HG02840 (cell line): ENCODE measurements at regions not wholly inside any gene's neighbourhood (a gene's known extent, or its start where the extent isn't known, plus 50 kb on each side); places are given as distances from the start of the nearest gene placed in this dataset.

Experiments
- ATAC-seq: cut with Tn5 transposase; IDR thresholded peaks from one replicate; pipeline ENCODE4 v1.9.1; 2021; ENCODE audit warnings: mild to moderate bottlenecking, moderate library complexity, moderate number of reproducible peaks; ENCODE audit not compliant: unreplicated experiment, low FRiP score

DNA sequence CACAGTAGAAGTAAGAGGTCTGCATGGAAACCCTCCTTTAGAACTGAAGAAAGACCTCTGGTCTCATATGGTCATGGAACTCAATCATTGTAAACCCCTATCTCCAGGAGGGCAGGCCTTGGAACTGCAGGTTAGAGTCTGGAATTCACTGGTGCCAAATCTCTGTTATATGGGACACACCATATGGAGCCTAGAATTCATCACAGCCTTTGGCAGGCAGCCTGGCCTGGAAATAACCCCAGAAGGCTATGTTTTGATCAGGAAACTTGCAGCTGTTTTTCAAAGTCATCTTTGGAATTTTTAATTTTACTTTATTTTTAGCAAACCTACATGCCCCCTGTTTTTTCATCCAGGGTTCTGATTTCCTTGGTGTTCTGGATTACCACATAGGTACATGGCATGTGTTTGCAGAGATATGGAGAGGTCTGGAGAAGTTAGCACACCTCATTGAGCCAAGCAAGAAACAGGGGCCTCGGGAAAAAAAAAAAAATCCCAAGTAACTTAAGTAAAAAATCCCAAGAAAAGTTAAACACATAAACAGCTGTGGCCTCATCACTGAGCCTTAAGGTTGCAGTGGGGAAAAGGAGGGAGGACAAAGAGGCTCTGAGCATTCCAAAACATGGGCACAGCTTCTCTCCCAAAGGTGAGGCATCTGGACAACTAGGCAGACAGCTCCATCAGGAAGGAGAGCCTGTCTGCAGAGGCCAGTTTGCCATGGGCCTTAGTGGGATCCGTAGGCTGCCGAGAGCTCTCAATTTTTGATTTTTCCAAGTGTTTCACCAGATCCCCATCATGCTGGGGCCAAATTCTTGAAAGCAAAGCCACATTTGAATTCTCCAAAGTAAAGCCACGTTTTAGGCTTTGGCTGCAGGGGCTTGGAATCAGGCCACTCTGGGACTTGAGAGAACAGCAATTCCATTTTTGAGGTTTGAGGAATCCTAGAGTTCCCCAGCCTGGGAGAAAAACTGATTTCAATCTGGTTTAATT, 339.6 kb upstream of the TBX3 start:
- ATAC-seq = no peak

DNA sequence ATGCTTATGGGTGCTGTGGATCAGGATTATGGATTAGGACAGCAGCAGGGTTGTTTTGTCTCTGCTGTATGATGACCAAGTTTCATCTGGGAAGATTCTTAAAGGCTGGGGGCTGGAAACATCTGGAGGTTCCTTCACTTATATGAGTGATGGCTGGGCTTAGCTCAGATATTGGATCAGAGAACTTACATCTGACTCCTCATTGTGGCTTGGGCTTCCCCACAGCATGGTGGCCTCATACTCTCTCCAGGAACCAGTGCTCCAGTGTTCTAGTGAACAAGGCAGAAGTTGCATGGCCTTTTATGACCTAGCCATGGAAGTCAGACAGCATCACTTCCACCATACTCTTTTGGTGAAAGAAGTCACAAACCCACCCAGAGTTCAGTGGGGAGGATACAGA, 336.1 kb upstream of the TBX3 start:
- ATAC-seq = no peak

DNA sequence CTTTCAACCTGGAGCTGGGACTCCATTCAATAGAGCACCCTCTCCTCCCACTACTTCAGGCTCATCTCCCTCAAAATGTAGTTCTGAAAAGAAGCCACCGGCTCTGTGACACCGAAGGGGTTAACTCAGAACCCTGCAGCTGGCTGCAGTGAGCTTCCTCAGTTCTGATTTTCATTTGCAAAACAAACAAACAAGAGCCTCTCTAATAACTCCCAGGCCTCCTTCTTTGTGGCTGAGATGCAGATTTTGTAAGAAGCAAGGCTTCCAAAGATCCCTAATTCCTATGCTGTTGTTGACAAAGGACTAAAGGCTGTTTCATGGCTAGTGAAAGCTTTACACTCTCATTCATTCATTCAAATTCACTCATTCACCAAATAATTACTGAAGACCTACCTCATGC, 333.4 kb upstream of the TBX3 start:
- ATAC-seq = no peak

DNA sequence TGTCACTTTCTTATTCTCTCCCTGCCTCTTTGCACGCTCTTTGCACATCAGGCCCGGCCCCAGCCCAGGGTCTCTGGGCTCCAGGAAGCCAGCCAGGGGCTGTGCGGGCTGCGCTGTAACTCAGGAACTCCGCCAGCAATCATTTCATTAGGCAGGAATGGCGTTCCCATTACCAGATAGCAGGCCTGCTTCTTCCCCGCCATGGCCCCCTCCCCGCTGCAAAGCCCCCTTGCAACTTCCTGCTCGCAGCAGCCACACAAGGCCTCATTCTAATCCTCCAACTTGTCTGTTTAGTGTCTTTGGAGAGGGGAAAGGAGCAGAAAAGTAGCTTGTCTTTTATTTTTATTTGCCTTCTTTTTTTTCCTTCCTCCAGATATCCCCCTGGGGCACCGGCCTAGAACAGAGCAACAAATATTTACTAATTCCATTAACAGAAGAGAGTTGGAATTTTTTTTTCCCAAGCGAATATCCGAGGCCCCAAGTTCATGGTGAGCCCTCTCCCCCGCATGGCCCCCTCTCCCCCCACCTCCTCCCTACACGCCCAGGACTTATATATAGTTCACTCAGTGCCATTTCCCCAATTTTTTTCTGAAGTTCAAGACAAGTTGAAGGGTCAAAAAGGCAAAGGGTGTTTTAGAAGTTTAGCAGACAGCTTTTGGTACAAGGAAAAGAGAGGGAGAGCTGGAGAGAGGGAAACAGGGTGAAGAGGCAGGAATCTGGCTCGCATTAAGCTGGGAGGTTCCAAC, 329.4 kb upstream of the TBX3 start:
- ATAC-seq = no peak

DNA sequence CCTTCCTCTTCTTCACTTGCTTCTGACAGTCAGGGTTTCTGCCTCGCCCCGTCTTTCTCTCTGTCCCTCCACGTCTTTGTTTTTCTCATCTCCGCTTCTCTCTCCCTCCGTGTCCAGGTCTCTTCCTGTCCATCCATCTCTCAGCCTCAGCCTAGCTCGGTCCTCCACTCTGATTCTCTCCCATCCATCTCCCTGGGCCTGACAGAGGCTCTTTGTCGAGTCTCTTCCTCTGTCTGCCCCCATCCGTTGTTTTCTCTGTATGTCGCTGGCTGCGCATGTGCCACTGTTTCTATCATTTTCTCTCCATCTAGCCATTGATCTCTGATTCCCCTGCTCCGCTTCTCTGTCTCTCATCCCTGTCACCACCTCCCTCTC, 328.9 kb upstream of the TBX3 start:
- no peak for ATAC-seq

DNA sequence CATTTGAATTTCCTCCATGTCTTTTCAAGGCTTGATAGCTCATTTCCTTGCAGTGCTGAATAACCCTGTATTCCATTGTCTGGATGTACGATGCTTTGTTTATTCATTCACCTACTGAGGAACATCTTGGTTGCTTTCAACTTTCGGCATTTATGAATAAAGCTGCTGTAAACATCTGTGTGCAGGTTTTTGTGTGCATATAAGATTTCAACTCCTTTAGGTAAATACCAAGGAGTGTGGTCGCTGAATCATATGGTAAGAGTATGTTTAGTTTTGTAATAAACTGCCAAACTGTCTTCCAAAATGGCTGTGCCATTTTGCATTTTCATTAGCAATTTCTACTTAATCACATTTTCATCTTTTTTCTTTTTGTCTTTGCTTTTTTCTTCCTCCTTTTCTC, 327.7 kb upstream of the TBX3 start:
- ATAC-seq = no peak

DNA sequence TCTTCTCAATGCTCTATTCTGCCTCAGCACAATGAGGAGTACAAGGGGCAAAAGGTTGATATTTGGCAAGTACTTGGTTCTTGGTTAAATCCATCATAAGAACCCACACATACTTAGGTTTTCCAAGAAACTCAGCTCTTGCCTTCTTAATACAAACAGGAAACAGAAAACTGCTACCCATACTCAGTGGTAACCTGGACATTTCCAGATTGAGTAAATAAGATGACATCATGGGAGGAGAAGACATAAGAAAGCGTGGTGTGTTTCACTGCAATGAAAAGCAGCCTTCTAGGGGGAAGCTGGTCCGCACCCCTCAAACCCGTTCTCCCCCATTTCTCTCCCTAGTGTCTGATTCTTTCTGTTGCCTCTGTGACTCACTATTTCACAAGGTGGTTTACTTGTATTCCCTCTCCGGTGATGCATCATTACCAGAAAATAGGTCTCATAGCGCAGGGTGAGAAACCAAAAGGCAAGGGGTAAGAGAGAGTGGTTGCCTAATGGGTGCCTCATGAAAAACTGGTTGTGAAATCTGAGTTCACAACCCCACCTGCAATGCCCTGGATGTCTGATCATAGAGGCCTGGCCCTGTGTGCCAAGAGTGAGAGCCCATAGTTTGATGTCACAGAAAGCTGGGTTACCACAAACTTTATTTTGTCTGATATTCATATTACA, 326.5 kb upstream of the TBX3 start:
- no peak for ATAC-seq

DNA sequence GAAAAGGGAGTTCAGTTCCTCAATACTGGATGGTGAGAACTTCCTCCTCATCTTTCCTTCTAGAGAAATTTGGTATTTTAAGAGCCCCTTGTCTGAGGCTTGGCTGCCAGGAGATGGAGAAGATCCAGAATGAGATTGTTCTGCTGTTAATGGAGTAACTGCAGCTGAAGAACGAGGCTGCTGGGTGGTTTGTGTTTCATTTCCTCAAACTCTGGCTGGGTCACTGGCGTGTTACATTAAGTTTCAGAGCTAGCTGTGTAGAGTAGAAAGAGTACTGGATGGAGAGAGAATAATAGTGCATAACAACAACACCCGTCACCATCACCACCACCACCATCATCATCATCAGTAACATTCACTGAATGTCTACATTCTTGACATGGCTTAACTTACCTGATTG, 325.0 kb upstream of the TBX3 start:
- no peak for ATAC-seq

DNA sequence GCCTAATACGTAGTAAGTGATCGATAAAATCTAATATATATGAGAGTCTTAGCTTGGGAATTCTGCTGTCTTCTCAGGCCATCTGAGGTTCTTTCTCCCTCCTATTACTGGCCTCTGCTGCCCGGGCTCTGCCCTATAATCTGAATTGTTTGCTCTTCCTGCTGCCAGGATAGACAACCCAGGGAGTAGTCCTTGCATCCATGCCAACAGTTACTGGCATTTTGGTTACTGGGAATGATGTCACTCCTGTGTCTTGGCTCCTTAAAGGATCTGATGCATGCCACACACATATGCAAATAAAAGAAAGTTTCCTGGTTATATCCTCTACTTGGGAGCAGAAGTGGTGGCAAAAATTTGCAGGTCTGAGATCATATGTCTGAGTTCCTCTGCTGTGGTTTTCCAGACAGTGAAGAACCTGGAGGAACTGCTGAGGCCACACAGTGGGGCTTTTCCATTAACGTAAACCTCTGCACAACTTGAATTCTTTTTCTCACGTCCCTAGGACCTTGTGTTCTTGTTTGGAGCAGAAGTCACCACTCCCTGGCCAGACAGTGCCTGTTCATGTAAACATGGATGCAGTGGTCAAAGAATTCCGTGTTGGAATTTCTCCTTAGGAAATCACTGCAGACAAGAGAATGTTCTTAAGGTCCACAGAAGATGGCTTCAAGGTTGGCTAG, 320.6 kb upstream of the TBX3 start:
- ATAC-seq = no peak

DNA sequence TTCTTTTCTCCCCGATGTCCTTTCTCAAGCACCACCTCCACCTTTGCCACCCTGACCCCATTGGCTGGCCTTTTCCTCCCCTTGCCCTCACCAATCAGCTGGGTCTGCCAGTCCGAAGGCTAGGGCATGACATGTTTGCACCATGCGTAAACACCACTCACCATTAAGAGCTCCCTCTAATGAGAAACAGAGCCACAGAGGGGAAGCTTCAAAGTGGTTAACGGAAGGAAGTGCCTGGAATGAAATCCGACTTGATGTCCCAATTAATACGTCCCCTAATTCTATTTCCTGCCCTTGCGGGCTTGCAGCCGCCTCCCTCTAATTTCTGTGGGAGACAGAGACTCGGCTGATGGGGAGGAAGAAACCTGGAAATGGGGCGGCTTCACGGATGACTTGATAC, 318.5 kb upstream of the TBX3 start:
- no peak for ATAC-seq

DNA sequence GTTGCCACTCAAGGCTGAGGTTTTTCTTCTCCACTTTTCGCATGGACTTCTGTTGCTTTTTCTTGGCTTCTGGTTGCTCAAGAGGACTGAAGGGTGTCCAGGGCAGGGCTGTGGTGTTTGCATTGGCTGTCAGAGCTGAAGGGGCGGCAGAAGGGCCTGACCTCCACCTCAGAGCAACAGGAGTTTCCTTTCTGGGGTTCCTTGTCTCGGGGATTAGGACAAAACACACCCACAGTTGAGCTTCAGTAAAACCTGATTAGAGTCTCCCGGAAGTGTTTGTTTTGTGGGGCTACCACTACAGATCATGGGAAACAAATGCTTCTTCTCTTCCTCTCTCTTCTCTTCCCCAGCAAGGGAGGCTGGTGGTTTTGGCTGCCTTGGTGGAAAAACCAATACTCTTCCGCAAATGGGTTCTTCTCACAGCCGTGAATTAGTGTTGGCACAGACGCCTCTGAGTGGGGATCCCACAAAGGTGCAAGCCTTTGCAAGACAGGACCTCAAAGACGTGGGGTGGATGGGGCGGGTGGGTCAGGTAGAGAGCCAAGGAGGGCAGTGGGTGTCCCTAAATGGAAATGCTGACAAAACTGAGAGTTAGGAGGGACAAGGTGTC, 317.7 kb upstream of the TBX3 start:
- no peak for ATAC-seq

DNA sequence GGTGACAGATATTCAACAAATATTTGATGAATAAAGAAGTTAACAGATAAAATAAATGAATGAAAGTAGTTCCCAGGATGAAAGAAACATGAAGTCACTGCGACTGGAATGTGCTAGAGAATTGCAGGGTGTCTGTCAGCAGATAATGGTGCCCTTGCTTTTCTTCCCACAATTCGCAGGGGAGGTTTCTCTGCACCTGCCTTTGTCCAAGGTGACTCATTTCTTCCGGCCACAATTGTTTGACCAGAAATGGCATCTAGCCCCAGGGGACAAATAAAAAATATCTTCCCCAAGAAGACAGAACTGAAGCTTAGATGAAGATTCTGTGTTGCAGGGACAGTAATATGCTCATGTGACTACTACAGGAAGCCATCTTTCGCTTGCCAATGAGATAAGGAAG, 316.1 kb upstream of the TBX3 start:
- no peak for ATAC-seq

DNA sequence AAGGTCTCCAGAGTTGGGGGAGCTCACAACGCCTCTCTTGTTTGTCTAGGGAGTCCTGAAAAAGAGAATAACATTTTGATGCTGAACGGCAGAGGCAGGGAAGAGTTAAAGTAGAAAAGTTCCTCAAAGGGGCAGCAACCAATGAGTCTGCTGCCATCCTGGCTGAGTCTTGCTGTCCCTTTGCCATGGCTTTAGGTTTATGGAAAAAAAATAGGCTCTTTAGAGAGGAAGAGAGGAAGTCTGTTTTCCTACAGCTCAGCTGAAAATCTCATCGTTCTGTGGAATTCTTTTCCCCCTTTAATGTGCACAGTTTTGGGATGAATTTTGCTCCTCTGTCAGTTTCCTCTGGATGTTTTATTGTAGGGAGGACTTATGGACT, 314.8 kb upstream of the TBX3 start:
- no peak for ATAC-seq

DNA sequence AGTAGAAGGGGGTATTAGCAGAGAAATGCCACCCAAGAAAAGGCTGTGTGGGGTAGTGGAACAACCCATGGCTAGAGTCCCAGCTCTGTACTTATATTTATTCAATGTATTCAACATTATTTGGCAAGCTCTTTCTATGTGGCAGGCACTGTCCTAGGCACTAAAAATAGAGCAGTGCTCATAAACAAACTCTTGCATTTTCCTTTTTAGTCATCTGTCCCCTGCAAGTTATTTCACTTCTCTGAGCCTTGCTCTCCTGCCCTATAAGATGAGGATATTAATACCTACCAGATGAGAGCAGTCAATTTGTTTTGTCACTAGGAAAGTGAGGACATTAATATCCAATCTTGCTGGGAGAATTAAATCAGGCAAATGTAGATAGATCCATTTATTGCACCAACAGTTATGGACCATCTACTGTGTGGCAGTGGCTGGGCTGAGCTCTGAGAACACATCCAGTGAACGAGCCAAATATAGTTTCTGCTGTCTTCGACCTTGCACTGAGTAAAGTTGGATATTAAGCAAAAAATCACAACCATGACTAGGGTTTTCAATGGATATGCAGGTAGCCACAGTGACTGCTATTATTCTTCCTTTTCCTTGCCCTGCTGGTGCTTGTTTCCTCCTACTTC, 314.3 kb upstream of the TBX3 start:
- ATAC-seq = no peak

DNA sequence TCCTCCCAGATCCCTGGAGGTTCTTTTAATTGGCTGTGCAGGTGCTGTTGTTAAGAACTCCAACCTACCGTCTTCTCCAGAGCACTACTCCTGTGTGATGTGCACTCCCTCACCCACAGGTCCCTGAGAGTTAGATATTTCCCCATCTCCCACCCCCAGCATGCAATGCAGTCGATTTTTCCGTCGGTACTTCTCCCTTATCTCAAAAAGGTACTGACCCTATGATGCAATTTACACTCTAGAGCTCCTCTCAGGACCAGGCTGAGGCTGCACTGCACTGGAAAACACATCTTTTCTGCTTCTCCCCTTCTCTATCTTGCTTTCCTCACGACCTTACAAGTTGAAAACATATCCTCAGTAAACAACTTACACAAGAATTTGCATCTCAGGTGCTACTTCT, 312.4 kb upstream of the TBX3 start:
- ATAC-seq = no peak

DNA sequence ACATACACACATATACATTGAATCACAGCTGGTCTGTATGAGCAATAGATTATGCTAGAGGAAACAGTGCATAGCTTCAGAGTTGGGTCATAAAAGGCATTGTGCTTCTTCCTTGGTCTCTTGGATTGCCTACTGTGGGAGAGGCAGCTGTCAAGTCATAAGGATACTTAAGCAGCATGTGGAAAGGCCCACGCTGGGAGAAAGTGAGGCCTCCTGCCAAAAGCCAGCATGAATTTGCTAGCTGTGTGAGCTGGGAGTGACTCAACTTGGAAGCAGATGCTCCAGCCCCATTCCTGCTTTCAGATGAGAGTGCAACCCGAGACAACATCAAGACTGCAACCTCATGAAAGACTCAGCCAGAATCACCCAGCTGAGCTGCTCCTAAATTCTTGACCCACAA, 311.9 kb upstream of the TBX3 start:
- no peak for ATAC-seq

DNA sequence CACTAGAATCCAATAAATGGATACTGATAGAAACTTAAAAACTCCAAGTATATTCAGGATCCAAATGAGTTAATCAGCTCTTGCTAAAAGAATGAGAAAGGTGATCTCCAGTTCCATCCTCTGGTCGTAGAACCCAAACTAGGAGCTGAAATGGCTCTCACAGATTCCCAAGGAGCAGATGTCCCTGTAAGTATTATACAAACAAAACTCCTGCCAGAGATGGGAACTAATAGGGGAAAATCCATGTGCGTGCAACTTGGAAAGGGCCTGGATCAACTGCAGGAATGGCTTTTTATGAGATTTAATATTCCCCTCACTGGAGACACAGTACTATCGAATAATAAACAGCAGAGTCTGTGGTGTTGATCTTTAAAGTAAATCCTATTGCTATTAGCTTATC, 309.2 kb upstream of the TBX3 start:
- no peak for ATAC-seq

DNA sequence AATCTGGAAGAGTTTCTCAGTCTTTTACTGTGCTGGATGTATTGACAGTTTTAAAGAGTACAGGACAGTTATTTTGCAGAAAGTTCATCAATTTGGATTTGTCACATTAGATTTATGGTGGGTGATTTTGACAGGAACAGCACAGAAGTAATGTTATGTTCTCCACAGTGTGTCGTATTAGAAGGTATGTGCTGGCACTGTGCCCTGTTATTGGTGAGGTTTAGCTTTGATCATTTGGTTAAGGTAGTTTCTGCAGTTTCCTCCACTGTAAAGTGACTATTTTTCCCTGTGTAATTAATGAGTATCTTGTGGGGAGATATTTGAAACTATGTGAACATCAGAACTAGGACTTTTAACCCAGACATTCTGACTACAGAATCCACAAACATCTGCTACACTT, 308.5 kb upstream of the TBX3 start:
- no peak for ATAC-seq

DNA sequence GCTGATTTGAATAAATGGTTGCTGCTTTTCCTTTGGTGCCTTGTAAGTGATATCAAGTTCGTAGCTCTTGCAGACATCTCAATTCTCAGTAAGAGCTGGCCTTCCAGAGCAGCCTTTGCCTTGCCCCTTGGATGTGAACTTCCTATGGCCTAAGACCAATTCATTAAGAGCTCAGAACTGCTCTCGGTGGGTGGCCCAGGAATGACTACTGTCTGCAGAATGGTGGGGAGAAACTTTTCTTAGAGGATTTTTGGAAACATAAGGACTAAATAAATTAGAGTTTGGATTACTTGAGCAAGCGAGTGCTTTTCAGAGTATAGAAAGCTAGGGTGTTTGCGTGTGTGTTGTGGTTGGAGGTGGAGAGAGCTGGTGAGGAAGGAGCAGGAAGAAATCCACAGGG, 306.4 kb upstream of the TBX3 start:
- ATAC-seq = no peak

DNA sequence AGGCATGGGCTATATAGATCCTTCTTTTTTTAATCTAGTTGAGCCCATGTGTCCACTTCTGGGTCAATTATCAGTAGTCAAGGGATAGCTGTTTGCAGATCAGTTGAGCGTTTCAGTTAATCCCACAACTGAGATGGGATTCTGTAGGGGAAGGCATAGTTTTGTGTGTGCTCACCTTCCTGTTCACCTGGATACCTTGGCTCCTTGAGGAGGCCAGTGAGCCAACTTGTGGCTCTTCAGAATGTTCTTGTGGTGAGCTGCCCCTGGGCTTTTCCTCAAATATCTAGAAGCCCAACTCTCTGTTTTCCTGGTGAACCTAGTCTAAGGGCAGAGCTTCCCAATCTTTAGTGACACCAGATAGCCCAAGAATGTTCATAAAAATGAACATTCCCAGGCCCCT, 302.9 kb upstream of the TBX3 start:
- no peak for ATAC-seq
